NCI-H82 (cell line): ENCODE measurements at regions not wholly inside any gene's neighbourhood (a gene's known extent, or its start where the extent isn't known, plus 50 kb on each side); places are given as distances from the start of the nearest gene placed in this dataset.

Source experiments
- DNase-seq: peaks from one replicate; lab custom pipeline; 2025; lab: John Stamatoyannopoulos, UW

DNA sequence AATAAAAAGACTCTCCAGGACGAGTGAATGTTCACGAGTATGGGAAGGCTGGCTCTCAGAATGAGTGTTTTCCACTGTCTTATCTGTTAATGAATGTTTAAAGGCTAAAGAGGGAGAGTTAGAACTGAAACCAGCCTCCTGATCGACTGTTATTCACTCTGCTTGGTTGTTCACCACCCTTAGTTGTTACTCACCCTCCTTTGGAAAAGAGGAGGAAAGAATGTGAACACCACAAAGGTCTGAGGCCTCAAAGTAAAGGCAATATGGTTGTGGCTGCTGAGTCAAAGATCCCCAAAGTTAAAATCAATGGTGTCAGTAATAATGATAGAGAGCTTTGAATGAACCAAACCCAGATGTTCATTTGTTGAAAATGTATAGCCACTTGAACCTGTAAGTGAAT lies 1793.2 kb upstream of the PCDH20 start:
- no peak for DNase-seq

GRCh38 chr13:63206461-63206860 lies 1790.8 kb upstream of the PCDH20 start:
- no peak for DNase-seq

DNA sequence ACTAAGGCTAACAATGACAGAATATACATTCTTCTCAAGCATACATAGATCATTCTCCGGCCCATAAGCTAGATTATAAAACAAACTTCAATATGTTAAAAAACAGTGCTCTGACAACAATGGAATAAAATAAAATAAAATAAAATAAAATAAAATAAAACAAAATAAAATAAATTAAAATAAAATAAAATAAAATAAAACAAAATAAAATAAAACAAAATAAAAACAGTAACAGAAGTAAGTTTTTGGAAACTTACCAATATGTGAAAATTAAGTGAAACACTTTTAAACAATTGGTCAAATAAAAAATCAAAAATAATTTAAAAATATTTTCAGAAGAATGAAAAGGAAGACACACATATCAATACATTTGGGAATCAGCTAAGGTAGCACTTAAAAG lies 1785.8 kb upstream of the PCDH20 start:
- DNase-seq = no peak

GRCh38 chr13:63199508-63199907 lies 1783.9 kb upstream of the PCDH20 start:
- DNase-seq = no peak

GRCh38 chr13:63198071-63198470 lies 1782.4 kb upstream of the PCDH20 start:
- no peak for DNase-seq

DNA sequence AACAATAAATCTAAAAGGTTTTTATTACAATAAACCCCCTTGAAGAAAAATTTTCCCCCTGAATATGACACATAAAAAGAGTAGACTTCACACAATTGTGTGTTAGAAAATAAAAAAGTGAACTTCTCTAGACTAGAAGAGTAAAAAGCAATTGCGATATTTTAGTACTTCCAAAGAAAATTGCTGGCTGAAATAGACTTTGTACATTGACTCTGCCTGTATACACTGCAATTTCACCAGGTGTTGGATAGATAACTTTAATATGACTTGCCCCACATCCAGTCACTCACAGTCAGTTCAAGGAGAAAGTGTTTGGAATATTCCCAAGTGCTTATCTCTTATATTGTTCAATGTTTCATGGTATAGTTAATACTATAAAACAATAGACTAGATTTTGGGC lies 1780.1 kb upstream of the PCDH20 start:
- no peak for DNase-seq

DNA sequence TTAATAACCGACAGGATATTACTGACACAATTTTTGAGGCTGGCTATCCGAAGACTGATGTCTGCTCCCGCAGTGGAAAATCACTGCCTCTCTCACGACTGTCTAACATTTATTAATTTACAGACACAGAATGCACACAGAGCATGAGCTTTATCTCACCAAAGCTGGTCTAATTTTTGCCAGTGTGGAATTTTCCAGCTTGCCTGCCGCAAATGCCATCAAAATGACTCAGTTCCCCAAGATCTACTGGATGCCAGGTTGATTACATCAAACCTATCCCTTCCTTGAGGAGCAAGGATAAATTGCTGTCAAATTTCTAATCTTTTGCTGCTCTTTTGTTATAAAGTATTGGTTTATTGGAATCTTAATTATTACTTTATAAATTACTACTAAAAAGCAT lies 1775.1 kb upstream of the PCDH20 start:
- no peak for DNase-seq

DNA sequence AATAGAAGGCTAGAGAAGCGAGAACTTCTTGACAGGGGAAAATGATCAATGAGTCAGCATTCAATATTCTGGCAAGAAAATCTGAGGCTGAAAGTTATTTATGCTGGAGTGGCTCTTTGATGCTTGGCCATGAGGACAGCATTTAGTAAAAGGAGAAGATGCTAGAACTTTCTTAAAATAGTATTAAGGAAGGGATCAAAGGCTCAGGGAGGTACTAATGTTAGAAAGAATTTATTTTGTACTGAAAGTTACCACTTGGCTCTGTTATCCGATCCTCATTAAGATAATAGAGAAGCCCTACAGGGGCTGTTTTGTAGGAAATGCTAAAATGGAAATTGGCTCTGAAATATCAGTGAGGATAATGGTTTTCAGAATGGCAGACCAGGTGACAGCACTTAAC lies 1774.6 kb upstream of the PCDH20 start:
- DNase-seq = no peak

DNA sequence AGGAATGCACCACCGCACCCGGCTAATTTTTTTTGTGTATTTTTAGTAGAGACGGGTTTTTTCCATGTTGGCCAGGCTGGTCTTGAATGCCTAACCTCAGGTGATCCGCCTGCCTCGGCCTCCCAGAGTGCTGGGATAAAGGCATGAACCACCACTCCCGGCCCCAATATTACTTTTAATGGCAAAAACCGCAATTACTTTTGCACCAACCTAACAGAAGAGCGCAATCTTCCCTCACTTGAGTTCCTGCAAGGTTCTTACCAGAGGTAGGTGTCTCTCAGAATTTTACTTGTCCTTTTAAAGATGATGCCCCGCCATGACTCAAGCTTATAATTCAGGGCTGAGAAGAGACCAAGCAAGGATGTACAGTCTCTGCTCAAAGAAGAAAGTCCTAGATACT lies 1774.1 kb upstream of the PCDH20 start:
- DNase-seq = no peak

- peak; percentile 17 for DNase-seq
These were observed 1769.0 kb upstream of the PCDH20 start for GRCh38 chr13:63184693-63185092.

GRCh38 chr13:63175536-63175935 lies 1759.9 kb upstream of the PCDH20 start:
- no peak for DNase-seq

DNA sequence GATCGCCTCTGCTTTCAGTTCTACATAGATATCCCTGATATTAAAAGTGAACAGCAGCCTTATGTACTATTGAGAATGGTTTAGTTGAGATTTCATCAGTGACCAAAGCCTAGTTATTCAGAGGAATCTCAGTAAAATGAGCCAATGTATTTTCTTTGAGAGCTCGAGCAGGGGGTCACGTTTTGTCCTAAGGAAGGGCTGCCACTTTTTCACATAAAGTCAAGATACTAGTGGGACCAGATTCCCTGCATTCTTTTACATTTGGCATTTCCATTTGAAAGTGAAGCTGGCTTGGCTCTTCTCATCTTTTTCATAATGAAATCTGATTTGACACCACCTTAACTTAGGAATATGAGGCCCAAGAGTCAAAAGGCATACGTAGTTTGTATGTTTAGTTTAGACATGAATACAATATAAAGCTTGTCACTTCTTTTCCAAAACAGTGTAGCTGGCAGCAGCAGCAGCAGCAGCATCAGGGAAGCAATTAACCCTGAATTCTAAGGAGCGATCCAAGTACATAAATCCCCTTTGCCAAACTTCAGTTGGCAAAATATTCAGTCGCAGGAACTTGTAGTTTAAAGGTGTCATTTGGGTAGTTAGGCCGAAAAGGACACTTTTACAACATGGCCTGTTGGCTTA lies 1752.2 kb upstream of the PCDH20 start:
- no peak for DNase-seq

- DNase-seq = no peak
These were observed 1750.7 kb upstream of the PCDH20 start for GRCh38 chr13:63166345-63166744.

- no peak for DNase-seq
These were observed 1748.3 kb upstream of the PCDH20 start for GRCh38 chr13:63163903-63164302.

- no peak for DNase-seq
These were observed 1745.6 kb upstream of the PCDH20 start for GRCh38 chr13:63161219-63161618.

DNA sequence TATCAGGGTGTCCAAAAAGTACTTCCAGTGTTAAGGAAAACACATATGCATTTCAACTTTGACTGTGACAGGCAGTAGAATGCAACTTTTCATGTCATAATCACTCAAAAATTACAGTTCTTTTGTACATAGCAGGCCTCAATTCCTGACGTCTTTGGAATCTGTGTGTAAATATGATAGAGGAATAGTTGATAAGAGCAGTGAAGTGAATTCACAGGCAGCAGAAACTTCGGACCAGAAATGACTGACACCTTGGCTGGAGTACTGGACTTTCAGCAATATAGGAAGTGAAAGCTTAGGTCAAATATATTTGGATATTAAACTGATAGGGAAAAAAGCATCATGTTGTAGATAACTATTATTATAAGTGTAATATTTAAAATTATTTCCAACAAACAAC lies 1741.2 kb upstream of the PCDH20 start:
- DNase-seq = no peak

DNA sequence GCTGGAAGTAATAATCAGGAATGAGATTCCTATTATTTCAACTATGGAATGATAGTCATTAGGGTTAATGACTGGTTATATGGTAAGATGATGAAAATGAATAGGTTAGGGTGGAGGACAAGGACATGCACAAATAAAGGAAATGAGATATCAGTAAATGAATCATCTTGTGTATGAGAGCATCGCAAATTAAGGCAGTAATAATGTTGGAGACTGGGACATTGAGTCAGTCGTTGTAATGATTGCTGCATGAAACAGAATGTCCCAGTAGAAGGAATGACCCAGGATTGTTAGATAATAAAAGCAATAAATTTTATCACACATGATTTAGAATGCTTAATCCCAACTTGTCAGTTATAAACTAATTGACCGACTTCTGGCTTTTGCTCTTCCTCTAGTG lies 1733.7 kb upstream of the PCDH20 start:
- DNase-seq = no peak

- DNase-seq = no peak
These were observed 1723.6 kb upstream of the PCDH20 start for GRCh38 chr13:63139277-63139676.

GRCh38 chr13:63129995-63130394 lies 1714.3 kb upstream of the PCDH20 start:
- no peak for DNase-seq

- no peak for DNase-seq
These were observed 1713.1 kb upstream of the PCDH20 start for GRCh38 chr13:63128716-63129115.

GRCh38 chr13:63124863-63125262 lies 1709.2 kb upstream of the PCDH20 start:
- peak; percentile 51 for DNase-seq

DNA sequence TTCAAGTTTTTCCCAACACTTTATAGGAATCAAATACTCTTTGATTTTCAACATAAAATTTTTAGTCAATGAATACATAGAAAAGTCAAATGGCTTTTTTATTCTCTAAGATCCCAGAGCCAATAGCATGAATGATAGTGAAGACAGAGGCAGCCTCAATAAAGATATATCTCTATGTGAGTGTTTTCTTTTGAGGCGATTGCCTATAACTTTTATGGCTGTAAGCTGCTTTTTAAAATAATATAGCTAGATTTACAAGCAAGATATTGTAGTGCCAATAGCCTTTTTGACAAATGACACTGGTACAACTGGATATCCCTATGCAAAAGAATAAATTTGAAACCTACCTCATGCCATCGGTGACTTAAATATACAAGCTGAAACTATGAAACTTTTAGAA lies 1705.2 kb upstream of the PCDH20 start:
- DNase-seq = no peak

DNA sequence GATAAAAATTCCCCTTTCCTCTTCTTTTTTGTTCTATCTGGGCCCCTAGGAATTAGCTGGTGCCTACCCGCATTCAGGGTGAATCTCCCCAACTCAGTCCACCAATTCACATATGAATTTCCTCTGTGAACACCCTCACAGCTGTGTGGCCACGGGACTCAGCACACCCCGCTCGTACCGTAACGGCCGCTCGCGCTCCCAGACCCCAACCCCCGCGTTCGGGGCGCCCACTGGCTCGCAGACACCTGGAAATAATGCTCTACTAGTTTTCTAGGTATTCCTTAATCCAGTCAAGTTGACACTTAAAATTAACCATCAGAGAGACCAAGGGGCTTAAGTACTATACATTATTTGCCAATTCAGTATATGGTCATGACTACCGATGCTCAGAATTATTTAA lies 1702.1 kb upstream of the PCDH20 start:
- DNase-seq = no peak

- DNase-seq = peak; percentile 11
These were observed 1697.2 kb upstream of the PCDH20 start for GRCh38 chr13:63112799-63113395.
